ENCODE measurements at regions not wholly inside any gene's neighbourhood (a gene's known extent, or its start where the extent isn't known, plus 50 kb on each side); places are given as distances from the start of the nearest gene placed in this dataset.
"Not testable (repeated sequence)": the region's sequence is repeated elsewhere in the genome, so short reads cannot be mapped to it uniquely, and the experiment has no call there.

GRCh38 chr12:97659117-97659880 lies 196.7 kb downstream of the RMST start:
- TF ChIP-seq GATA1 (IDR thresholded peaks at IDR 0.05; ENCODE audit: low read depth, low read length): no peak
- TF ChIP-seq POLR2A (IDR thresholded peaks at IDR 0.05; ENCODE audit: low read length): no peak
- no peak for DNase-seq

GRCh38 chr12:97666263-97666662 lies 203.7 kb downstream of the RMST start:
- DNase-seq: no peak
- TF ChIP-seq POLR2A (IDR thresholded peaks at IDR 0.05; ENCODE audit: low read length) (no peak), GATA1 (IDR thresholded peaks at IDR 0.05; ENCODE audit: low read depth, low read length) (no peak)

- TF ChIP-seq GATA1 (IDR thresholded peaks at IDR 0.05; ENCODE audit: low read depth, low read length) (no peak), POLR2A (IDR thresholded peaks at IDR 0.05; ENCODE audit: low read length) (no peak)
- no peak for DNase-seq
Observed at GRCh38 chr12:97672870-97673269, 210.3 kb downstream of the RMST start.

- no peak for DNase-seq
- TF ChIP-seq GATA1 (IDR thresholded peaks at IDR 0.05; ENCODE audit: low read depth, low read length) (no peak), POLR2A (IDR thresholded peaks at IDR 0.05; ENCODE audit: low read length) (no peak)
Observed at GRCh38 chr12:97680751-97681150, 218.1 kb downstream of the RMST start.

GRCh38 chr12:97681612-97682504 lies 219.3 kb downstream of the RMST start:
- TF ChIP-seq POLR2A (IDR thresholded peaks at IDR 0.05; ENCODE audit: low read length) (no peak), GATA1 (IDR thresholded peaks at IDR 0.05; ENCODE audit: low read depth, low read length) (no peak)
- DNase-seq: no peak

GRCh38 chr12:97685360-97685759 lies 222.8 kb downstream of the RMST start:
- TF ChIP-seq POLR2A (IDR thresholded peaks at IDR 0.05; ENCODE audit: low read length): no peak
- no peak for TF ChIP-seq GATA1 (IDR thresholded peaks at IDR 0.05; ENCODE audit: low read depth, low read length)
- no peak for DNase-seq

- DNase-seq: no peak
- no peak for TF ChIP-seq GATA1 (IDR thresholded peaks at IDR 0.05; ENCODE audit: low read depth, low read length)
- TF ChIP-seq POLR2A (IDR thresholded peaks at IDR 0.05; ENCODE audit: low read length): no peak
Observed at GRCh38 chr12:97701901-97702300, 239.3 kb downstream of the RMST start.

- TF ChIP-seq GATA1 (IDR thresholded peaks at IDR 0.05; ENCODE audit: low read depth, low read length): no peak
- no peak for DNase-seq
Observed at GRCh38 chr12:97711392-97711791, 248.8 kb downstream of the RMST start.

- TF ChIP-seq POLR2A (IDR thresholded peaks at IDR 0.05; ENCODE audit: low read length) (no peak), GATA1 (IDR thresholded peaks at IDR 0.05; ENCODE audit: low read depth, low read length) (no peak)
Observed at GRCh38 chr12:97713270-97713669, 250.7 kb downstream of the RMST start.

GRCh38 chr12:97714107-97714563 lies 251.5 kb downstream of the RMST start:
- TF ChIP-seq POLR2A (IDR thresholded peaks at IDR 0.05; ENCODE audit: low read length) (no peak), GATA1 (IDR thresholded peaks at IDR 0.05; ENCODE audit: low read depth, low read length) (no peak)
- no peak for DNase-seq

More at GRCh38 chr12:97713270-97713669, 250.7 kb downstream of the RMST start:
- no peak for DNase-seq

- no peak for DNase-seq
- TF ChIP-seq POLR2A (IDR thresholded peaks at IDR 0.05; ENCODE audit: low read length): no peak
- TF ChIP-seq GATA1 (IDR thresholded peaks at IDR 0.05; ENCODE audit: low read depth, low read length): no peak
Observed at GRCh38 chr12:97716356-97716755, 253.8 kb downstream of the RMST start.

- DNase-seq: not testable (repeated sequence)
Observed at GRCh38 chr12:97723801-97724200, 261.2 kb downstream of the RMST start.

GRCh38 chr12:97745406-97746101 lies 282.9 kb downstream of the RMST start:
- no peak for TF ChIP-seq POLR2A (IDR thresholded peaks at IDR 0.05; ENCODE audit: low read length)
- TF ChIP-seq GATA1 (IDR thresholded peaks at IDR 0.05; ENCODE audit: low read depth, low read length): no peak
- DNase-seq: no peak

GRCh38 chr12:97748298-97748697 lies 285.7 kb downstream of the RMST start:
- DNase-seq: no peak
- TF ChIP-seq GATA1 (IDR thresholded peaks at IDR 0.05; ENCODE audit: low read depth, low read length): no peak
- TF ChIP-seq POLR2A (IDR thresholded peaks at IDR 0.05; ENCODE audit: low read length): no peak
